ENCODE measurements at regions not wholly inside any gene's neighbourhood (a gene's known extent, or its start where the extent isn't known, plus 50 kb on each side); places are given as distances from the start of the nearest gene placed in this dataset.

DNA sequence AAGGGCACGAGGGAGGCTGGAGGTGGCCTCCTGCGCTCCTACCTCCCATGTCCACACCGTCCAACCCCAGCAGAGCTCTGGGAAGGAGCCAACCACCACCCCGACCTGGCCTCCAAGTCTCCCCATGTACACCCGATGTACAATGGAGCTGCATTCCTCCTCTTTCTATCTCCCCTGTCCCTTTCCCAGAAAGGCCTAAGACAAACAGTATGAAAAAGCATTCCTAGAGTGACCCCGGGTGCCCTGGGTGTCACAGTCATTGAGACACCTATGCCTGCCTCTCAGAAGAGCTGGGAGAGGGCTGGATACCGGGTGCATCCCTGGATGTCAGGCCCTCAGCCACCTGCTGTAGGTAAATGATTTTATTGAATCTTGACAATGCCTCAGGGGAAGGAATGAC, 248.1 kb downstream of the EMX2 start:
- no peak for DNase-seq
- Histone ChIP-seq H3K4me3 (ENCODE audit: low read depth in 2 of 2, low read length in 1 of 2) (no peak overlapping the region), H3K9me2 (no peaks in the 10 kb centered on the region), H3K27ac (ENCODE audit: low read depth in 2 of 2, low read length in 1 of 2) (no peak overlapping the region), H3F3A (replicated peaks; ENCODE audit: insufficient read depth) (no peaks in the 10 kb centered on the region), H4K20me1 (ENCODE audit: insufficient read depth) (no peaks in the 10 kb centered on the region), H3K9me3 (no peaks in the 10 kb centered on the region), H3K9ac (no peak overlapping the region), H3K4me2 (no peak overlapping the region), H3K27me3 (ENCODE audit: insufficient read depth) (no peaks in the 10 kb centered on the region), H3K36me3 (replicated peaks in 1 of 2; ENCODE audit: control insufficient read depth in 1 of 2, insufficient read depth in 2 of 2, low read length in 1 of 2) (no peaks in the 10 kb centered on the region), H2AFZ (ENCODE audit: low read depth) (no peak overlapping the region), H3K4me1 (ENCODE audit: control insufficient read depth in 1 of 2, insufficient read depth in 2 of 2, low read depth in 1 of 2, low read length in 1 of 2) (no peaks in the 10 kb centered on the region), H3K79me2 (ENCODE audit: insufficient read depth) (no peaks in the 10 kb centered on the region)
- POLR2A ChIA-PET, result no interaction called here
- CTCF ChIA-PET, result no interaction called here
- TF ChIP-seq, protein P1, sequence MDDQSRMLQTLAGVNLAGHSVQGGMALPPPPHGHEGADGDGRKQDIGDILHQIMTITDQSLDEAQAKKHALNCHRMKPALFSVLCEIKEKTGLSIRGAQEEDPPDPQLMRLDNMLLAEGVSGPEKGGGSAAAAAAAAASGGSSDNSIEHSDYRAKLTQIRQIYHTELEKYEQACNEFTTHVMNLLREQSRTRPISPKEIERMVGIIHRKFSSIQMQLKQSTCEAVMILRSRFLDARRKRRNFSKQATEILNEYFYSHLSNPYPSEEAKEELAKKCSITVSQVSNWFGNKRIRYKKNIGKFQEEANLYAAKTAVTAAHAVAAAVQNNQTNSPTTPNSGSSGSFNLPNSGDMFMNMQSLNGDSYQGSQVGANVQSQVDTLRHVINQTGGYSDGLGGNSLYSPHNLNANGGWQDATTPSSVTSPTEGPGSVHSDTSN (IDR thresholded peaks at IDR 0.05), result no peak
- TF ChIP-seq GATA2 (CRISPR knock-in tag; IDR thresholded peaks at IDR 0.05) (no peak), ELF1 (IDR thresholded peaks at IDR 0.05) (no peak), CHD2 (IDR thresholded peaks at IDR 0.05; ENCODE audit: low read length, partially characterized antibody) (no peak), MXI1 (IDR thresholded peaks at IDR 0.05; ENCODE audit: low read depth, low read length) (no peak), NFIC (IDR thresholded peaks at IDR 0.05; ENCODE audit: borderline replicate concordance) (no peak), FOXM1 (IDR thresholded peaks at IDR 0.05; ENCODE audit: low read depth) (no peak), NRF1 (IDR thresholded peaks at IDR 0.05; ENCODE audit: low read depth, low read length) (no peak), GABPA (IDR thresholded peaks at IDR 0.05; ENCODE audit: low read depth) (no peak), RXRA (IDR thresholded peaks at IDR 0.05; ENCODE audit: borderline replicate concordance, low read depth) (no peak), SIN3A (IDR thresholded peaks at IDR 0.05; ENCODE audit: borderline replicate concordance, low read depth, low read length) (no peak), FOXJ3 (CRISPR knock-in tag; IDR thresholded peaks at IDR 0.05) (no peak), RCOR1 (IDR thresholded peaks at IDR 0.05; ENCODE audit: low read length) (no peak), TEAD4 (IDR thresholded peaks at IDR 0.05; ENCODE audit: borderline replicate concordance, insufficient read depth) (no peak), MEF2A (IDR thresholded peaks at IDR 0.05; ENCODE audit: borderline replicate concordance, low read depth) (no peak), TCF12 (IDR thresholded peaks at IDR 0.05) (no peak)
- 19% methylated on average over 7 of the region's 7 CpGs for WGBS (ENCODE audit: low lambda C conversion rate)

DNA sequence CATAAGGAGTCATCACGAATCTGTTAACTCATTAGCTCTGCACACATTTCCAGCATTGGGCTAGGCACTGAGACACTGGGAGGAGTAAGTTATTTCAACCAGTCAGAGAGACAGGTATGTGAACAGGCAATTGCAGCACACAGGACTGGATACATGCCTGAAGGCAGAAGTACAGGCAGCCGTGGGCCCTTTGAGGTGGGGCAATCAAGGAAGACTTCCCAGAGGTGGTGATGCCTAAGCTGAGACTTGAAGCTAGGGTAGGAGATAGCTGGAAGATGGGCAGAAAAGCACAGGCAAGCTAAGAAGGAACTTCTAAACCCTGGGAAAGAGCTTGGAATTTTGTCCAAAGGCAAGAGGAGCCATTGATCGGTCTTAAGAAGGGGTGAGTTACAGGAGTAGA, 249.7 kb downstream of the EMX2 start:
- Histone ChIP-seq H3K9me3 (no peaks in the 10 kb centered on the region), H3K4me3 (ENCODE audit: low read depth in 2 of 2, low read length in 1 of 2) (no peak overlapping the region), H3K36me3 (replicated peaks in 1 of 2; ENCODE audit: control insufficient read depth in 1 of 2, insufficient read depth in 2 of 2, low read length in 1 of 2) (no peaks in the 10 kb centered on the region), H3F3A (replicated peaks; ENCODE audit: insufficient read depth) (no peaks in the 10 kb centered on the region), H4K20me1 (ENCODE audit: insufficient read depth) (no peaks in the 10 kb centered on the region), H3K27me3 (ENCODE audit: insufficient read depth) (no peaks in the 10 kb centered on the region), H2AFZ (ENCODE audit: low read depth) (no peak overlapping the region), H3K79me2 (ENCODE audit: insufficient read depth) (no peaks in the 10 kb centered on the region), H3K9ac (no peak overlapping the region), H3K9me2 (no peaks in the 10 kb centered on the region), H3K4me1 (ENCODE audit: control insufficient read depth in 1 of 2, insufficient read depth in 2 of 2, low read depth in 1 of 2, low read length in 1 of 2) (no peaks in the 10 kb centered on the region), H3K27ac (ENCODE audit: low read depth in 2 of 2, low read length in 1 of 2) (no peak overlapping the region), H3K4me2 (no peak overlapping the region)
- TF ChIP-seq, protein P1 (IDR thresholded peaks at IDR 0.05), result no peak
- no peak for TF ChIP-seq MEF2A (IDR thresholded peaks at IDR 0.05; ENCODE audit: borderline replicate concordance, low read depth)
- TF ChIP-seq YY1 (IDR thresholded peaks at IDR 0.05; ENCODE audit: low read depth), result no peak
- no peak for TF ChIP-seq TCF12 (IDR thresholded peaks at IDR 0.05)
- TF ChIP-seq CHD2 (IDR thresholded peaks at IDR 0.05; ENCODE audit: low read length, partially characterized antibody), result no peak
- no peak for TF ChIP-seq RCOR1 (IDR thresholded peaks at IDR 0.05; ENCODE audit: low read length)
- no peak for TF ChIP-seq EZH2phosphoT487 (IDR thresholded peaks at IDR 0.05; ENCODE audit: borderline replicate concordance, low read depth)
- TF ChIP-seq RAD21 (IDR thresholded peaks at IDR 0.05; ENCODE audit: low read length), result no peak
- TF ChIP-seq, protein P2, sequence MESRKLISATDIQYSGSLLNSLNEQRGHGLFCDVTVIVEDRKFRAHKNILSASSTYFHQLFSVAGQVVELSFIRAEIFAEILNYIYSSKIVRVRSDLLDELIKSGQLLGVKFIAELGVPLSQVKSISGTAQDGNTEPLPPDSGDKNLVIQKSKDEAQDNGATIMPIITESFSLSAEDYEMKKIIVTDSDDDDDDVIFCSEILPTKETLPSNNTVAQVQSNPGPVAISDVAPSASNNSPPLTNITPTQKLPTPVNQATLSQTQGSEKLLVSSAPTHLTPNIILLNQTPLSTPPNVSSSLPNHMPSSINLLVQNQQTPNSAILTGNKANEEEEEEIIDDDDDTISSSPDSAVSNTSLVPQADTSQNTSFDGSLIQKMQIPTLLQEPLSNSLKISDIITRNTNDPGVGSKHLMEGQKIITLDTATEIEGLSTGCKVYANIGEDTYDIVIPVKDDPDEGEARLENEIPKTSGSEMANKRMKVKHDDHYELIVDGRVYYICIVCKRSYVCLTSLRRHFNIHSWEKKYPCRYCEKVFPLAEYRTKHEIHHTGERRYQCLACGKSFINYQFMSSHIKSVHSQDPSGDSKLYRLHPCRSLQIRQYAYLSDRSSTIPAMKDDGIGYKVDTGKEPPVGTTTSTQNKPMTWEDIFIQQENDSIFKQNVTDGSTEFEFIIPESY (IDR thresholded peaks at IDR 0.05; ENCODE audit: borderline replicate concordance, low read depth), result no peak
- TF ChIP-seq GATA2 (CRISPR knock-in tag; IDR thresholded peaks at IDR 0.05), result no peak
- TF ChIP-seq, protein P3, sequence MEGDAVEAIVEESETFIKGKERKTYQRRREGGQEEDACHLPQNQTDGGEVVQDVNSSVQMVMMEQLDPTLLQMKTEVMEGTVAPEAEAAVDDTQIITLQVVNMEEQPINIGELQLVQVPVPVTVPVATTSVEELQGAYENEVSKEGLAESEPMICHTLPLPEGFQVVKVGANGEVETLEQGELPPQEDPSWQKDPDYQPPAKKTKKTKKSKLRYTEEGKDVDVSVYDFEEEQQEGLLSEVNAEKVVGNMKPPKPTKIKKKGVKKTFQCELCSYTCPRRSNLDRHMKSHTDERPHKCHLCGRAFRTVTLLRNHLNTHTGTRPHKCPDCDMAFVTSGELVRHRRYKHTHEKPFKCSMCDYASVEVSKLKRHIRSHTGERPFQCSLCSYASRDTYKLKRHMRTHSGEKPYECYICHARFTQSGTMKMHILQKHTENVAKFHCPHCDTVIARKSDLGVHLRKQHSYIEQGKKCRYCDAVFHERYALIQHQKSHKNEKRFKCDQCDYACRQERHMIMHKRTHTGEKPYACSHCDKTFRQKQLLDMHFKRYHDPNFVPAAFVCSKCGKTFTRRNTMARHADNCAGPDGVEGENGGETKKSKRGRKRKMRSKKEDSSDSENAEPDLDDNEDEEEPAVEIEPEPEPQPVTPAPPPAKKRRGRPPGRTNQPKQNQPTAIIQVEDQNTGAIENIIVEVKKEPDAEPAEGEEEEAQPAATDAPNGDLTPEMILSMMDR (IDR thresholded peaks at IDR 0.05), result no peak
- no peak for TF ChIP-seq SIN3A (IDR thresholded peaks at IDR 0.05; ENCODE audit: borderline replicate concordance, low read depth, low read length)
- no peak for TF ChIP-seq RFX5 (IDR thresholded peaks at IDR 0.05; ENCODE audit: low read length)
- no peak for TF ChIP-seq TAF1 (IDR thresholded peaks at IDR 0.05; ENCODE audit: borderline replicate concordance, low read depth, low read length)
- TF ChIP-seq NRF1 (IDR thresholded peaks at IDR 0.05; ENCODE audit: low read depth, low read length), result no peak
- no peak for TF ChIP-seq GABPA (IDR thresholded peaks at IDR 0.05; ENCODE audit: low read depth)
- no peak for TF ChIP-seq EP300 (IDR thresholded peaks at IDR 0.05; ENCODE audit: borderline replicate concordance in 1 of 2, low read depth in 1 of 2, low read length in 1 of 2)
- no peak for DNase-seq
- 28% methylated on average over 3 of the region's 3 CpGs for WGBS (ENCODE audit: low lambda C conversion rate)
- ChIA-PET CTCF (no interaction called here), POLR2A (no interaction called here)

Data from SK-N-SH (cell line).